B cell (primary cell): ENCODE measurements at regions not wholly inside any gene's neighbourhood (a gene's known extent, or its start where the extent isn't known, plus 50 kb on each side); places are given as distances from the start of the nearest gene placed in this dataset.

Source experiments
- EZH2 ChIP-seq: IDR thresholded peaks from 2 replicates; pipeline ENCODE4 v1.6.1; 2012; ENCODE audit warnings: borderline replicate concordance, low read depth, mild to moderate bottlenecking, moderate library complexity, low read length; ENCODE audit not compliant: insufficient read depth, poor library complexity, severe bottlenecking
- TF ChIP-seq, protein P1 (sequence below): fragments of 200-600 bp; IDR thresholded peaks from one replicate; pipeline ENCODE4 v1.8.0; 2022; ENCODE audit warnings: antibody characterized with exemption, mild to moderate bottlenecking

DNA sequence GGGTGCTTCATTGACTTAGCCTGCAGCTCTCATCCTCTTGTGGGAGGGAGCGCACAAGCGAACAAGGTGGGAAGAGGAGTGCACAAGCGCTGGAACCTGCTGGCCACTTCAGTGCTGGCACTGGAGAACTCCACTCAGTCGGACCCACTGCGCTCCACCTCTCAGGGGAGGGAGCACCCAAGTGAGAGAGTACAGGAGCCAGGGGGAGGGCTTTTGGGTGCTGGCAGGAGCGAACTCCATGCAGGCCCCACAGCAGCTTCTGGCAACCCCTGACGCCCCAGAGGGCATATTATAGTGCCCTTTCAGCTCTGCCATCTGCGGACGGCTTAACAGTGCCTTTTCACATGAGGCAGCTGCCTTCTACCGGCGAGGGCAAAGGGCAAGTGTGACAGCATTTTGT, 774.2 kb upstream of the COX7C start:
- TF ChIP-seq, protein P1, sequence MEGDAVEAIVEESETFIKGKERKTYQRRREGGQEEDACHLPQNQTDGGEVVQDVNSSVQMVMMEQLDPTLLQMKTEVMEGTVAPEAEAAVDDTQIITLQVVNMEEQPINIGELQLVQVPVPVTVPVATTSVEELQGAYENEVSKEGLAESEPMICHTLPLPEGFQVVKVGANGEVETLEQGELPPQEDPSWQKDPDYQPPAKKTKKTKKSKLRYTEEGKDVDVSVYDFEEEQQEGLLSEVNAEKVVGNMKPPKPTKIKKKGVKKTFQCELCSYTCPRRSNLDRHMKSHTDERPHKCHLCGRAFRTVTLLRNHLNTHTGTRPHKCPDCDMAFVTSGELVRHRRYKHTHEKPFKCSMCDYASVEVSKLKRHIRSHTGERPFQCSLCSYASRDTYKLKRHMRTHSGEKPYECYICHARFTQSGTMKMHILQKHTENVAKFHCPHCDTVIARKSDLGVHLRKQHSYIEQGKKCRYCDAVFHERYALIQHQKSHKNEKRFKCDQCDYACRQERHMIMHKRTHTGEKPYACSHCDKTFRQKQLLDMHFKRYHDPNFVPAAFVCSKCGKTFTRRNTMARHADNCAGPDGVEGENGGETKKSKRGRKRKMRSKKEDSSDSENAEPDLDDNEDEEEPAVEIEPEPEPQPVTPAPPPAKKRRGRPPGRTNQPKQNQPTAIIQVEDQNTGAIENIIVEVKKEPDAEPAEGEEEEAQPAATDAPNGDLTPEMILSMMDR = no peak
- no peak for TF ChIP-seq EZH2
